ENCODE measurements at regions not wholly inside any gene's neighbourhood (a gene's known extent, or its start where the extent isn't known, plus 50 kb on each side); places are given as distances from the start of the nearest gene placed in this dataset.

DNA sequence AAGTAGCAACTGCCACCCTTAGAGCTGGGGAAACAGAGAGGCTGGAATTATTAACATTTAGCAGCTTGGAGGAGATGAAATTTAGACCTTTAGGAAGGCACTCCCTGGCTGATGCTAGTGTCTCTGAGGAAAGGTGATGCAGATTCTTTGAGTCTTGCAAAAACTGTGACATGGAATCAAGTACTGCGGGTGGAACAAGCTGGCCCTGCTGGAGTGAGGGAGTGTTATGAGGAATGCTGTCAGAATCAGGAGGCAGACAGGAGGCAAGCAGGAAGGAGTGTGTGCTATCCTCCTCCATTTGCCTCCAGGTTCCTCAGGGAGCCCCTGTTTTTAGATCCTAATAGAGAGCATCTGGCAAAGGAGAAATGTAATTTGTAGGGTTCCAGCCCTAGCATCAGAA lies 391.7 kb upstream of the PITX2 start:
- Histone ChIP-seq H3K9me2 (replicated peaks; ENCODE audit: insufficient read depth) (no peaks in the 10 kb centered on the region), H3K4me3 (no peak overlapping the region), H3K4me1 (ENCODE audit: insufficient read depth) (no peaks in the 10 kb centered on the region), H3K27me3 (no peaks in the 10 kb centered on the region), H3K36me3 (replicated peaks; ENCODE audit: insufficient read depth, low read depth) (no peaks in the 10 kb centered on the region), H3K27ac (no peak overlapping the region), H3K9me3 (ENCODE audit: low read depth) (no peaks in the 10 kb centered on the region), H3K79me2 (no peaks in the 10 kb centered on the region), H2AFZ (no peak overlapping the region), H4K20me1 (ENCODE audit: insufficient read depth, poor library complexity, severe bottlenecking) (no peaks in the 10 kb centered on the region), H3K4me2 (no peak overlapping the region)
- DNase-seq (ENCODE audit: low spot score): no peak
- TF ChIP-seq, protein P1, sequence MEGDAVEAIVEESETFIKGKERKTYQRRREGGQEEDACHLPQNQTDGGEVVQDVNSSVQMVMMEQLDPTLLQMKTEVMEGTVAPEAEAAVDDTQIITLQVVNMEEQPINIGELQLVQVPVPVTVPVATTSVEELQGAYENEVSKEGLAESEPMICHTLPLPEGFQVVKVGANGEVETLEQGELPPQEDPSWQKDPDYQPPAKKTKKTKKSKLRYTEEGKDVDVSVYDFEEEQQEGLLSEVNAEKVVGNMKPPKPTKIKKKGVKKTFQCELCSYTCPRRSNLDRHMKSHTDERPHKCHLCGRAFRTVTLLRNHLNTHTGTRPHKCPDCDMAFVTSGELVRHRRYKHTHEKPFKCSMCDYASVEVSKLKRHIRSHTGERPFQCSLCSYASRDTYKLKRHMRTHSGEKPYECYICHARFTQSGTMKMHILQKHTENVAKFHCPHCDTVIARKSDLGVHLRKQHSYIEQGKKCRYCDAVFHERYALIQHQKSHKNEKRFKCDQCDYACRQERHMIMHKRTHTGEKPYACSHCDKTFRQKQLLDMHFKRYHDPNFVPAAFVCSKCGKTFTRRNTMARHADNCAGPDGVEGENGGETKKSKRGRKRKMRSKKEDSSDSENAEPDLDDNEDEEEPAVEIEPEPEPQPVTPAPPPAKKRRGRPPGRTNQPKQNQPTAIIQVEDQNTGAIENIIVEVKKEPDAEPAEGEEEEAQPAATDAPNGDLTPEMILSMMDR (IDR thresholded peaks at IDR 0.05; ENCODE audit: poor library complexity): no peak
- no peak for TF ChIP-seq EZH2phosphoT487 (IDR thresholded peaks at IDR 0.05; ENCODE audit: low read depth, severe bottlenecking, unreplicated experiment)
- whole genome bisulfite sequencing (ENCODE audit: low lambda C conversion rate, missing lambda C conversion rate): 65% methylated on average over 1 of the region's 1 CpG

DNA sequence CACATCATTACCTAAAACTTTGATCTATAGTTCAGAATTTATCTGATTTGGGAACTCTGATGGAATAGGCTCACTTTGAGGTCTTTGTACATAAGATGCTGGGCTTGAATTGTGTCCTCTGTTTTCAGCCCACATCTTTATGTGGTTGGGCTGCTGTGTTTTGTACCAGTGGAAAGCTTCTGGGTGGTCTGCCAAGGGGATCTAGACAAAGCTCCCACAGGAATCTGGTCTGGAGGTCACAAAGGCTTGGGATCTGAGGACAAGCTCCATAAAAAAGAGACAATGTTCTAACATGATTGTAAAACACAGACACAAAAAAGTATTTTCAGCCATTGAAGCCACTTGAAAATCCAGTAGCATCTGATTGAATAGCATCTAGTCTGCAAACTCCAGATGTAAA lies 393.5 kb upstream of the PITX2 start:
- no peaks in the 10 kb centered on the region for H3K27me3 ChIP-seq
- no peaks in the 10 kb centered on the region for H3K79me2 ChIP-seq
- no peak overlapping the region for H3K4me2 ChIP-seq
- no peaks in the 10 kb centered on the region for H3K9me2 ChIP-seq (replicated peaks; ENCODE audit: insufficient read depth)
- H3K4me3 ChIP-seq: no peak overlapping the region
- no peak overlapping the region for H3K27ac ChIP-seq
- no peak overlapping the region for H2AFZ ChIP-seq
- H3K36me3 ChIP-seq (replicated peaks; ENCODE audit: insufficient read depth, low read depth): no peaks in the 10 kb centered on the region
- no peak for DNase-seq (ENCODE audit: low spot score)
- no peaks in the 10 kb centered on the region for H4K20me1 ChIP-seq (ENCODE audit: insufficient read depth, poor library complexity, severe bottlenecking)
- no peaks in the 10 kb centered on the region for H3K4me1 ChIP-seq (ENCODE audit: insufficient read depth)
- H3K9me3 ChIP-seq (ENCODE audit: low read depth): no peaks in the 10 kb centered on the region
- TF ChIP-seq, protein P1 (IDR thresholded peaks at IDR 0.05; ENCODE audit: poor library complexity): no peak
- TF ChIP-seq EZH2 (IDR thresholded peaks at IDR 0.05; ENCODE audit: borderline replicate concordance): no peak

DNA sequence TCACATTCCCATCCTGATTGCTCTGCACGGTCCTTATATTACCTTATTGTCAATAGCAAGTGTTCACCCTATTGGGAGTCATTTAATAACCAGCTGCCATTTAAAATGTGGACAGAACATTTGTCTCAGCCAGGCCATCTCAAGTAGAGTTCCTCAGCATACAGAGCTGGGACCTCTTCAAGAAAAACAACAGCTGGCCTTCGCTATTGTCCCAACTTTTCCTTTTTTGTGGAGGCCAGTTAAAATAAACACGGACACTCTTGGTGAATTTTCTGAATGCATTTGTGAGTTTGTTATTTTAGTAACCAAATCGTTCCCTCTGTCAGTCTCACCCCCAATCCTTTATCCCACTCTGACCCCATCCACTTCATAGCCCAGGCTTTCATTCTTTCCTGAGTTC lies 395.3 kb upstream of the PITX2 start:
- Histone ChIP-seq H3K27ac (no peak overlapping the region), H4K20me1 (ENCODE audit: insufficient read depth, poor library complexity, severe bottlenecking) (no peaks in the 10 kb centered on the region), H3K4me2 (no peak overlapping the region), H3K79me2 (no peaks in the 10 kb centered on the region), H3K9me3 (ENCODE audit: low read depth) (no peaks in the 10 kb centered on the region), H3K4me1 (ENCODE audit: insufficient read depth) (no peaks in the 10 kb centered on the region), H2AFZ (no peak overlapping the region), H3K36me3 (replicated peaks; ENCODE audit: insufficient read depth, low read depth) (no peaks in the 10 kb centered on the region), H3K4me3 (no peak overlapping the region), H3K9me2 (replicated peaks; ENCODE audit: insufficient read depth) (no peaks in the 10 kb centered on the region), H3K27me3 (no peaks in the 10 kb centered on the region)
- DNase-seq (ENCODE audit: low spot score): no peak
- TF ChIP-seq EZH2phosphoT487 (IDR thresholded peaks at IDR 0.05; ENCODE audit: low read depth, severe bottlenecking, unreplicated experiment) (no peak), EZH2 (IDR thresholded peaks at IDR 0.05; ENCODE audit: borderline replicate concordance) (no peak)
- TF ChIP-seq, protein P1 (IDR thresholded peaks at IDR 0.05; ENCODE audit: poor library complexity): no peak
- 81% methylated on average over 4 of the region's 4 CpGs for WGBS (ENCODE audit: low lambda C conversion rate, missing lambda C conversion rate)

DNA sequence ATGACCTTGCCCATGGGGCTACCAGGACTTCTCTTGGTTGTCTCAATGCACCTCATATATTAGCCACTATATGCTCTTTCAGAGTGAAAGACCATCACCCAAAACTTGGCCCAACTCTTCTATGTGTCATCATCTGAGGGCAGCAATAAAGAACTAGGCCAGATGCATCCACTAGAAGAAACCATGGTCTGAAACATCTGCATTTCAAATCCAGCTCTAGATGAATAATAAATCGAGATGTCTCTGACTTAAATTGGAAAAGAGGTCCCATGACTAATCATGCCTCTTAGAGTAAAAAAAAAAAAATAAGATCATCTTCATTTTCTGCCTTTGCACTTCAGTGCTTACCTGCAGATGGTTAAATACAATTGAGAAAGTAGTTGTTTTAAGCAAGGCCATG lies 397.6 kb upstream of the PITX2 start:
- Histone ChIP-seq H3K9me2 (replicated peaks; ENCODE audit: insufficient read depth) (no peaks in the 10 kb centered on the region), H2AFZ (no peak overlapping the region), H3K79me2 (no peaks in the 10 kb centered on the region), H3K4me3 (no peak overlapping the region), H3K27me3 (no peaks in the 10 kb centered on the region), H3K4me2 (no peak overlapping the region), H3K4me1 (ENCODE audit: insufficient read depth) (no peaks in the 10 kb centered on the region), H4K20me1 (ENCODE audit: insufficient read depth, poor library complexity, severe bottlenecking) (no peaks in the 10 kb centered on the region), H3K9me3 (ENCODE audit: low read depth) (no peaks in the 10 kb centered on the region), H3K27ac (no peak overlapping the region), H3K36me3 (replicated peaks; ENCODE audit: insufficient read depth, low read depth) (no peaks in the 10 kb centered on the region)
- 96% methylated on average over 1 of the region's 1 CpG for WGBS (ENCODE audit: low lambda C conversion rate, missing lambda C conversion rate)
- TF ChIP-seq, protein P1 (IDR thresholded peaks at IDR 0.05; ENCODE audit: poor library complexity): no peak
- no peak for TF ChIP-seq EZH2 (IDR thresholded peaks at IDR 0.05; ENCODE audit: borderline replicate concordance)
- TF ChIP-seq EZH2phosphoT487 (IDR thresholded peaks at IDR 0.05; ENCODE audit: low read depth, severe bottlenecking, unreplicated experiment): no peak
- no peak for DNase-seq (ENCODE audit: low spot score)
